Astrocyte (in vitro differentiated cells and primary cell): ENCODE measurements at regions not wholly inside any gene's neighbourhood (a gene's known extent, or its start where the extent isn't known, plus 50 kb on each side); places are given as distances from the start of the nearest gene placed in this dataset.
"Not testable (repeated sequence)": the region's sequence is repeated elsewhere in the genome, so short reads cannot be mapped to it uniquely, and the experiment has no call there.

Experiments used
- DNase-seq: peaks from one replicate; pipeline ENCODE4 v3.0.0-alpha.2; 2010; ENCODE audit warnings: low read depth
- FAIRE-seq: peaks from 2 replicates; lab custom pipeline; 2011; peaks lifted over from hg19 to GRCh38; lab: Jason Lieb, UNC
- H2AFZ ChIP-seq: 2 replicates; pipeline ENCODE4 v1.6.0; 2012; ENCODE audit warnings: low read depth, low read length, inconsistent platforms
- H3K27ac ChIP-seq: 2 replicates; pipeline ENCODE4 v1.5.1; 2011; ENCODE audit warnings: low read depth, low read length, inconsistent platforms
- H3K27me3 ChIP-seq: 2 replicates; pipeline ENCODE4 v1.6.0; 2011; ENCODE audit warnings: low read length, inconsistent platforms; ENCODE audit not compliant: insufficient read depth
- H3K36me3 ChIP-seq: 2 replicates; pipeline ENCODE4 v1.5.1; 2011; ENCODE audit warnings: low read length, inconsistent platforms; ENCODE audit not compliant: insufficient read depth
- H3K4me1 ChIP-seq: 2 replicates; pipeline ENCODE4 v1.5.1; 2011; ENCODE audit warnings: low read length, inconsistent platforms; ENCODE audit not compliant: insufficient read depth
- H3K4me2 ChIP-seq: 2 replicates; pipeline ENCODE4 v1.6.0; 2012; ENCODE audit warnings: low read length, inconsistent platforms
- H3K4me3 ChIP-seq: 2 replicates; pipeline ENCODE4 v1.5.1; 2011; ENCODE audit warnings: low read depth, mild to moderate bottlenecking, low read length, inconsistent platforms; ENCODE audit not compliant: insufficient read depth
- H3K79me2 ChIP-seq: 2 replicates; pipeline ENCODE4 v1.6.0; 2012; ENCODE audit warnings: mild to moderate bottlenecking, low read length, inconsistent platforms; ENCODE audit not compliant: insufficient read depth
- H3K9ac ChIP-seq: 2 replicates; pipeline ENCODE4 v1.6.0; 2012; ENCODE audit warnings: mild to moderate bottlenecking, low read length, inconsistent platforms
- H3K9me3 ChIP-seq: 2 replicates; pipeline ENCODE4 v1.5.1; 2012; ENCODE audit warnings: low read depth, mild to moderate bottlenecking, low read length, inconsistent platforms; ENCODE audit not compliant: insufficient read depth
- H4K20me1 ChIP-seq: 2 replicates; pipeline ENCODE4 v1.6.0; 2012; ENCODE audit warnings: low read length, inconsistent platforms; ENCODE audit not compliant: insufficient read depth
- H3K27ac Mint-ChIP-seq: one replicate; pipeline ENCODE4 v1.8.0; 2021; ENCODE audit warnings: mild to moderate bottlenecking, mixed read lengths; ENCODE audit not compliant: unreplicated experiment
- H3K27me3 Mint-ChIP-seq: one replicate; pipeline ENCODE4 v1.8.0; 2021; ENCODE audit warnings: low read depth, mixed read lengths; ENCODE audit not compliant: unreplicated experiment
- H3K36me3 Mint-ChIP-seq: one replicate; pipeline ENCODE4 v1.8.0; 2021; ENCODE audit warnings: low read depth, mixed read lengths; ENCODE audit not compliant: unreplicated experiment
- H3K4me1 Mint-ChIP-seq: one replicate; pipeline ENCODE4 v1.8.0; 2021; ENCODE audit warnings: low read depth, mixed read lengths; ENCODE audit not compliant: unreplicated experiment
- H3K4me3 Mint-ChIP-seq: one replicate; pipeline ENCODE4 v1.8.0; 2021; ENCODE audit warnings: mild to moderate bottlenecking, moderate library complexity, mixed read lengths; ENCODE audit not compliant: unreplicated experiment
- H3K9me3 Mint-ChIP-seq: one replicate; pipeline ENCODE4 v1.8.0; 2021; ENCODE audit warnings: mild to moderate bottlenecking, mixed read lengths; ENCODE audit not compliant: unreplicated experiment
- EZH2 ChIP-seq: IDR thresholded peaks from 2 replicates; pipeline ENCODE4 v1.6.1; 2012; ENCODE audit warnings: mild to moderate bottlenecking, low read length, inconsistent platforms; ENCODE audit not compliant: insufficient read depth
- TF ChIP-seq, protein P1 (sequence below): IDR thresholded peaks from 2 replicates; pipeline ENCODE4 v1.5.1; 2011; ENCODE audit warnings: low read depth, mild to moderate bottlenecking, inconsistent platforms, low read length, moderate library complexity; ENCODE audit not compliant: insufficient read depth

DNA sequence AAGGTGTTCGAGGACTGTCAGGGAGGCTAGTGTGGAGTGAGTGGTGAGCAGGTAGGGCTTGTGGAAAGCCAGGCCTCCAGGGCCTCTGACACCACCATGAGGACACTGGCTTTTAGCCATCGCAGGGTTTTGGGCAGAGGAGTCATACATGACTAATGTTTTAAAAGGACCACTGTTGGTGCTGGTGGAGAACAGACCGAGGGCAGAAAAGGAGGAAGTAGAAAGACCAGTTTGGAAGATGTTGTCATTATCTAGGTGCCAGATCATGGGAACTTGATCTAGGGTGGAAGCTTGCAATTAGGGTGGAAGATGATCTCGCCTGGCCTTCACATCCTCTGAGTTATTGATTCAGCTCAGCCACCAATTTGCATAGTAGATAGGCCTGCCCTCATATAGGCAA, 144.2 kb downstream of the C12orf75 start:
- no peak overlapping the region for H3K27ac Mint-ChIP-seq
- Histone ChIP-seq H3K79me2 (no peaks in the 10 kb centered on the region), H3K4me2 (no peak overlapping the region), H3K36me3 (no peaks in the 10 kb centered on the region), H3K4me3 (no peak overlapping the region), H4K20me1 (no peaks in the 10 kb centered on the region), H3K9me3 (no peaks in the 10 kb centered on the region), H2AFZ (no peak overlapping the region), H3K9ac (no peak overlapping the region), H3K27ac (no peak overlapping the region), H3K27me3 (no peaks in the 10 kb centered on the region), H3K4me1 (peaks cover 4% of the 10 kb centered on the region)
- H3K36me3 Mint-ChIP-seq: no peaks in the 10 kb centered on the region
- no peak for TF ChIP-seq EZH2
- H3K27me3 Mint-ChIP-seq: peaks cover 2% of the 10 kb centered on the region
- H3K9me3 Mint-ChIP-seq: no peaks in the 10 kb centered on the region
- H3K4me1 Mint-ChIP-seq: peaks cover 2% of the 10 kb centered on the region
- H3K4me3 Mint-ChIP-seq: no peak overlapping the region
- FAIRE-seq: no peak
- DNase-seq: peak; percentile 27

DNA sequence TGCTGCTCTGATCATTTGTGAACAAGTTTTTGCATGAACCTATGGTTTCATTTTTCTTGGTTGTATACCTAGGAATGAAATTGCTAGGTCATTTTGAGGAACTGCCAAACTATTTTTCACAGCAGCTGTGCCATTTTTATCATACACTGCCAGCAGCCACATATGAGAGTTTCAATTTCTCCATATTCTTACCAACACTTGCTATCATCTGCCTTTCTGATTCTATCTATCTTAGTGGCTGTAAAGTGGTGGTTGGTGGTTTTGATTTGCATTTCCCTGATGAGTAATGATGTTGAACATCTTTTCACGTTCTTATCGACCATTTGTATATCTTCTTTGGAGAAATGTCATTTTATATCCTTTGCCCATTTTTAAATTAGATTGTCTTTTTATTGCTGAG, 146.1 kb downstream of the C12orf75 start:
- Mint-ChIP-seq H3K9me3 (no peaks in the 10 kb centered on the region), H3K27me3 (peaks cover 2% of the 10 kb centered on the region), H3K4me3 (no peak overlapping the region), H3K4me1 (peaks cover 19% of the 10 kb centered on the region), H3K27ac (no peak overlapping the region), H3K36me3 (no peaks in the 10 kb centered on the region)
- Histone ChIP-seq H3K4me3 (no peak overlapping the region), H3K79me2 (no peaks in the 10 kb centered on the region), H3K27ac (no peak overlapping the region), H3K4me1 (peaks cover 3% of the 10 kb centered on the region), H3K9me3 (no peaks in the 10 kb centered on the region), H2AFZ (no peak overlapping the region), H3K9ac (no peak overlapping the region), H3K27me3 (no peaks in the 10 kb centered on the region), H3K36me3 (no peaks in the 10 kb centered on the region), H4K20me1 (no peaks in the 10 kb centered on the region), H3K4me2 (no peak overlapping the region)
- FAIRE-seq: no peak
- no peak for DNase-seq
- TF ChIP-seq, protein P1, sequence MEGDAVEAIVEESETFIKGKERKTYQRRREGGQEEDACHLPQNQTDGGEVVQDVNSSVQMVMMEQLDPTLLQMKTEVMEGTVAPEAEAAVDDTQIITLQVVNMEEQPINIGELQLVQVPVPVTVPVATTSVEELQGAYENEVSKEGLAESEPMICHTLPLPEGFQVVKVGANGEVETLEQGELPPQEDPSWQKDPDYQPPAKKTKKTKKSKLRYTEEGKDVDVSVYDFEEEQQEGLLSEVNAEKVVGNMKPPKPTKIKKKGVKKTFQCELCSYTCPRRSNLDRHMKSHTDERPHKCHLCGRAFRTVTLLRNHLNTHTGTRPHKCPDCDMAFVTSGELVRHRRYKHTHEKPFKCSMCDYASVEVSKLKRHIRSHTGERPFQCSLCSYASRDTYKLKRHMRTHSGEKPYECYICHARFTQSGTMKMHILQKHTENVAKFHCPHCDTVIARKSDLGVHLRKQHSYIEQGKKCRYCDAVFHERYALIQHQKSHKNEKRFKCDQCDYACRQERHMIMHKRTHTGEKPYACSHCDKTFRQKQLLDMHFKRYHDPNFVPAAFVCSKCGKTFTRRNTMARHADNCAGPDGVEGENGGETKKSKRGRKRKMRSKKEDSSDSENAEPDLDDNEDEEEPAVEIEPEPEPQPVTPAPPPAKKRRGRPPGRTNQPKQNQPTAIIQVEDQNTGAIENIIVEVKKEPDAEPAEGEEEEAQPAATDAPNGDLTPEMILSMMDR: no peak
- TF ChIP-seq EZH2: no peak

DNA sequence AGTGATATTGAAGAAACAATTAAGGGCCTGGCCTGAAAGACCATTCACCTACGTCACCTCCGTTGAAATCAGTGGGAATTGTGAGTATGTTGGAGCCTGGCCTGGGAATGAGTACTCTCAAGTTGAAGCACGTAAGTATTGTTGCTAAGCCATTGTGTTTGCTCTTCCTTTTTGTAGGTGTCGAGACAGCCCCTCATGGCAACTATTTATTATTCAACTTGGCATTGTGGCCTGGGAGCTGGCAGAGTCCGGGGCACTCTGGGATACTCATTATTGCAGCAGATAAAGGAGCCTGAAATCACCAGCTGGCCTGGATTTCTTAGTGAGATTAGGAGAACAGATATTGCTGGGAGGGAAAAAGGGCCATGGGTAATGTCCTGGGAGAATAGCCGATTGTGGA, 147.4 kb downstream of the C12orf75 start:
- Histone ChIP-seq H3K9ac (no peak overlapping the region), H3K36me3 (no peaks in the 10 kb centered on the region), H3K4me3 (no peak overlapping the region), H4K20me1 (no peaks in the 10 kb centered on the region), H2AFZ (no peak overlapping the region), H3K27ac (no peak overlapping the region), H3K9me3 (no peaks in the 10 kb centered on the region), H3K4me2 (no peak overlapping the region), H3K79me2 (no peaks in the 10 kb centered on the region), H3K27me3 (no peaks in the 10 kb centered on the region), H3K4me1 (peaks cover 3% of the 10 kb centered on the region)
- H3K4me3 Mint-ChIP-seq: peak overlapping the region; percentile 34
- TF ChIP-seq EZH2: no peak
- TF ChIP-seq, protein P1: no peak
- H3K9me3 Mint-ChIP-seq: no peaks in the 10 kb centered on the region
- peaks cover 2% of the 10 kb centered on the region for H3K27me3 Mint-ChIP-seq
- no peak for DNase-seq
- H3K36me3 Mint-ChIP-seq: no peaks in the 10 kb centered on the region
- FAIRE-seq: no peak
- no peak overlapping the region for H3K27ac Mint-ChIP-seq
- peaks cover 22% of the 10 kb centered on the region for H3K4me1 Mint-ChIP-seq

DNA sequence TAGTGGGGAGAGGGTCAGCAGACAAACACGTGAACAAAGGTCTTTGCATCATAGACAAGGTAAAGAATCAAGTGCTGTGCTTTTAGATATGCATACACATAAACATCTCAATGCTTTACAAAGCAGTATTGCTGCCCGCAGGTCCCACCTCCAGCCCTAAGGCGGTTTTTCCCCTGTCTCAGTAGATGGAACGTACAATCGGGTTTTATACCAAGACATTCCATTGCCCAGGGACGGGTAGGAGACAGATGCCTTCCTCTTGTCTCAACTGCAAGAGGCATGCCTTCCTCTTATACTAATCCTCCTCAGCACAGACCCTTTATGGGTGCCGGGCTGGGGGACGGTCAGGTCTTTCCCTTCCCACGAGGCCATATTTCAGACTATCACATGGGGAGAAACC, 148.3 kb downstream of the C12orf75 start:
- FAIRE-seq, H3K27ac ChIP-seq: not testable (repeated sequence)

More for the DNA sequence above, 148.3 kb downstream of the C12orf75 start:
- not testable (repeated sequence) for H3K9ac ChIP-seq, H3K79me2 ChIP-seq, H3K4me3 Mint-ChIP-seq, H4K20me1 ChIP-seq, H3K36me3 ChIP-seq, DNase-seq, H2AFZ ChIP-seq, H3K4me3 ChIP-seq, H3K9me3 ChIP-seq, H3K27me3 ChIP-seq, H3K9me3 Mint-ChIP-seq, H3K4me1 ChIP-seq, H3K36me3 Mint-ChIP-seq, H3K27ac Mint-ChIP-seq, H3K4me2 ChIP-seq, H3K27me3 Mint-ChIP-seq
- peaks cover 26% of the 10 kb centered on the region for H3K4me1 Mint-ChIP-seq
